ENCODE measurements at regions not wholly inside any gene's neighbourhood (a gene's known extent, or its start where the extent isn't known, plus 50 kb on each side); places are given as distances from the start of the nearest gene placed in this dataset.

GRCh38 chr17:6254036-6254435 is 180.9 kb downstream of the AIPL1 start:
- TF ChIP-seq POLR2A (IDR thresholded peaks at IDR 0.05): no peak
- no peak for TF ChIP-seq CTCF (IDR thresholded peaks at IDR 0.05 in 4 of 5, conservative IDR thresholded peaks at IDR 0.05 in 1 of 5)

Data from gastrocnemius medialis (tissue), 4 donors.